Hepatocyte (in vitro differentiated cells): ENCODE measurements at regions not wholly inside any gene's neighbourhood (a gene's known extent, or its start where the extent isn't known, plus 50 kb on each side); places are given as distances from the start of the nearest gene placed in this dataset.
"Not testable (repeated sequence)": the region's sequence is repeated elsewhere in the genome, so short reads cannot be mapped to it uniquely, and the experiment has no call there.

Source experiments
- DNase-seq: peaks from one replicate; pipeline ENCODE4 v3.0.0-alpha.2; 2016; ENCODE audit warnings: low spot score
- H2AFZ ChIP-seq: fragments of 200-600 bp; sonication (generic); 2 replicates; pipeline ENCODE4 v1.6.0; 2016; ENCODE audit warnings: antibody characterized with exemption, mild to moderate bottlenecking
- H3K27ac ChIP-seq: fragments of 200-600 bp; sonication (generic); 2 replicates; pipeline ENCODE4 v1.5.1; 2016; ENCODE audit warnings: mild to moderate bottlenecking
- H3K27me3 ChIP-seq: fragments of 200-600 bp; sonication (generic); 2 replicates; pipeline ENCODE4 v1.6.1; 2016
- H3K36me3 ChIP-seq: fragments of 200-600 bp; sonication (generic); replicated peaks from 2 replicates; pipeline ENCODE4 v1.5.1; 2016; ENCODE audit warnings: low read depth; ENCODE audit not compliant: insufficient read depth
- H3K4me1 ChIP-seq: fragments of 200-600 bp; sonication (generic); 2 replicates; pipeline ENCODE4 v1.5.1; 2016; ENCODE audit warnings: mild to moderate bottlenecking, moderate library complexity; ENCODE audit not compliant: insufficient read depth
- H3K4me2 ChIP-seq: fragments of 200-600 bp; sonication (generic); 2 replicates; pipeline ENCODE4 v1.6.0; 2016
- H3K4me3 ChIP-seq: fragments of 200-600 bp; sonication (generic); 2 replicates; pipeline ENCODE4 v1.5.1; 2016; ENCODE audit warnings: mild to moderate bottlenecking
- H3K79me2 ChIP-seq: fragments of 200-600 bp; sonication (generic); 2 replicates; pipeline ENCODE4 v1.6.0; 2017; ENCODE audit warnings: mild to moderate bottlenecking
- H3K9me2 ChIP-seq: fragments of 200-600 bp; sonication (generic); replicated peaks from 2 replicates; pipeline ENCODE4 v1.6.0; 2017; ENCODE audit warnings: mild to moderate bottlenecking; ENCODE audit not compliant: insufficient read depth
- H3K9me3 ChIP-seq: fragments of 200-600 bp; sonication (generic); 2 replicates; pipeline ENCODE4 v1.5.1; 2016; ENCODE audit warnings: low read depth, mild to moderate bottlenecking
- H4K20me1 ChIP-seq: fragments of 200-600 bp; sonication (generic); 2 replicates; pipeline ENCODE4 v1.6.0; 2016; ENCODE audit warnings: mild to moderate bottlenecking; ENCODE audit not compliant: insufficient read depth, poor library complexity, severe bottlenecking
- CTCF ChIP-seq: fragments of 200-600 bp; sonication (generic); IDR thresholded peaks from 2 replicates; pipeline ENCODE4 v1.5.1; 2016; ENCODE audit warnings: antibody characterized with exemption, mild to moderate bottlenecking; ENCODE audit not compliant: poor library complexity
- EZH2 ChIP-seq: fragments of 200-600 bp; sonication (generic); IDR thresholded peaks from 2 replicates; pipeline ENCODE4 v1.6.1; 2016; ENCODE audit warnings: antibody characterized with exemption, mild to moderate bottlenecking, borderline replicate concordance
- EZH2phosphoT487 ChIP-seq: fragments of 200-600 bp; sonication (generic); IDR thresholded peaks from one replicate; pipeline ENCODE4 v1.6.1; 2018; ENCODE audit warnings: antibody characterized with exemption, mild to moderate bottlenecking, low read depth, moderate library complexity; ENCODE audit not compliant: unreplicated experiment, severe bottlenecking
- WGBS: methylation state at CpG from one replicate; pipeline ENCODE4 v1.1.6; 2016; ENCODE audit warnings: low lambda C conversion rate; ENCODE audit errors: missing lambda C conversion rate; 5-methylcytosine and 5-hydroxymethylcytosine counted together

GRCh38 chr5:156076912-156077311 is 250.1 kb upstream of the SGCD start:
- no peak overlapping the region for H3K27ac ChIP-seq
- H3K4me2 ChIP-seq, result no peak overlapping the region
- no peaks in the 10 kb centered on the region for H3K4me1 ChIP-seq
- no peak overlapping the region for H2AFZ ChIP-seq
- 90% methylated on average over 4 of the region's 4 CpGs for WGBS
- no peak for DNase-seq
- no peak for TF ChIP-seq EZH2phosphoT487
- no peak for TF ChIP-seq EZH2
- no peak for TF ChIP-seq CTCF
- H3K9me3 ChIP-seq, result no peaks in the 10 kb centered on the region
- H3K9me2 ChIP-seq, result no peaks in the 10 kb centered on the region
- H3K4me3 ChIP-seq, result no peak overlapping the region
- no peaks in the 10 kb centered on the region for H3K36me3 ChIP-seq
- H3K27me3 ChIP-seq, result no peaks in the 10 kb centered on the region
- no peaks in the 10 kb centered on the region for H4K20me1 ChIP-seq
- no peaks in the 10 kb centered on the region for H3K79me2 ChIP-seq

GRCh38 chr5:156087577-156088110 is 239.3 kb upstream of the SGCD start:
- Histone ChIP-seq H3K79me2 (no peaks in the 10 kb centered on the region), H4K20me1 (no peaks in the 10 kb centered on the region), H3K9me2 (no peaks in the 10 kb centered on the region), H3K4me1 (no peaks in the 10 kb centered on the region), H3K27me3 (no peaks in the 10 kb centered on the region), H3K9me3 (no peaks in the 10 kb centered on the region), H3K4me2 (no peak overlapping the region), H3K4me3 (no peak overlapping the region), H3K27ac (no peak overlapping the region), H2AFZ (no peak overlapping the region), H3K36me3 (no peaks in the 10 kb centered on the region)
- WGBS, result 88% methylated on average over 5 of the region's 5 CpGs
- TF ChIP-seq EZH2 (no peak), EZH2phosphoT487 (no peak), CTCF (no peak)
- DNase-seq, result no peak

GRCh38 chr5:156089955-156090940 is 236.7 kb upstream of the SGCD start:
- H3K79me2 ChIP-seq, H3K27ac ChIP-seq, H3K4me1 ChIP-seq, DNase-seq, H3K4me2 ChIP-seq, H3K9me3 ChIP-seq, H3K9me2 ChIP-seq, H2AFZ ChIP-seq, H3K36me3 ChIP-seq, H3K27me3 ChIP-seq, H4K20me1 ChIP-seq, H3K4me3 ChIP-seq: not testable (repeated sequence)
- 76% methylated on average over 10 of the region's 10 CpGs for WGBS

GRCh38 chr5:156093024-156093423 is 233.9 kb upstream of the SGCD start:
- Histone ChIP-seq H3K4me1 (no peaks in the 10 kb centered on the region), H3K4me3 (no peak overlapping the region)
- 93% methylated on average over 2 of the region's 2 CpGs for WGBS

More at GRCh38 chr5:156093024-156093423, 233.9 kb upstream of the SGCD start:
- Histone ChIP-seq H2AFZ (no peak overlapping the region), H3K27ac (no peak overlapping the region), H3K79me2 (no peaks in the 10 kb centered on the region), H3K27me3 (no peaks in the 10 kb centered on the region), H3K36me3 (no peaks in the 10 kb centered on the region), H3K4me2 (no peak overlapping the region), H3K9me3 (no peaks in the 10 kb centered on the region), H3K9me2 (no peaks in the 10 kb centered on the region), H4K20me1 (no peaks in the 10 kb centered on the region)
- DNase-seq, result no peak
- TF ChIP-seq EZH2phosphoT487 (no peak), CTCF (no peak), EZH2 (no peak)
